Mesenchymal stem cell (in vitro differentiated cells and primary cell): ENCODE measurements at regions not wholly inside any gene's neighbourhood (a gene's known extent, or its start where the extent isn't known, plus 50 kb on each side); places are given as distances from the start of the nearest gene placed in this dataset.
A peak's percentile ranks its signal among the peaks of the same experiment; 100 is the strongest.

Source experiments
- DNase-seq: peaks from one replicate; pipeline ENCODE4 v3.0.0-alpha.2; 2013
- H2AFZ ChIP-seq: one replicate; pipeline ENCODE4 v1.6.1; 2013; ENCODE audit warnings: low read depth, mild to moderate bottlenecking, control low read depth, inconsistent platforms, low read length, moderate library complexity
- H2AK5ac ChIP-seq: 2 replicates; pipeline ENCODE4 v1.6.1; 2013; ENCODE audit warnings: low read length, moderate library complexity, mild to moderate bottlenecking, inconsistent platforms; ENCODE audit not compliant: severe bottlenecking
- H2BK120ac ChIP-seq: one replicate; pipeline ENCODE4 v1.6.1; 2013; ENCODE audit warnings: low read depth, mild to moderate bottlenecking, inconsistent platforms, low read length, moderate library complexity
- H2BK12ac ChIP-seq, 2 experiments: one replicate each; pipeline ENCODE4 v1.6.1; 2013; ENCODE audit warnings: inconsistent platforms in 2 of 2, low read length in 2 of 2, mild to moderate bottlenecking in 2 of 2, moderate library complexity in 2 of 2, control low read depth in 1 of 2
- H2BK15ac ChIP-seq: one replicate; pipeline ENCODE4 v1.6.1; 2013; ENCODE audit warnings: mild to moderate bottlenecking, low read depth, inconsistent platforms; ENCODE audit not compliant: poor library complexity, severe bottlenecking
- H2BK5ac ChIP-seq: 2 replicates; pipeline ENCODE4 v1.6.1; 2013; ENCODE audit warnings: low read depth, mild to moderate bottlenecking, low read length, control low read depth, inconsistent platforms; ENCODE audit not compliant: poor library complexity, severe bottlenecking
- H3K14ac ChIP-seq, 2 experiments: one replicate each; pipeline ENCODE4 v1.6.1; 2013; ENCODE audit warnings: inconsistent platforms in 2 of 2, low read length in 2 of 2, control low read depth in 1 of 2, mild to moderate bottlenecking in 1 of 2, moderate library complexity in 1 of 2
- H3K18ac ChIP-seq, 2 experiments: one replicate each; pipeline ENCODE4 v1.6.1; 2013; ENCODE audit warnings: inconsistent platforms in 2 of 2, low read length in 2 of 2, control low read depth in 1 of 2, low read depth in 1 of 2, mild to moderate bottlenecking in 1 of 2
- H3K23ac ChIP-seq, 2 experiments: one replicate each; pipeline ENCODE4 v1.6.1; 2013; ENCODE audit warnings: inconsistent platforms in 2 of 2, low read length in 2 of 2, mild to moderate bottlenecking in 2 of 2, moderate library complexity in 2 of 2, control low read depth in 1 of 2
- H3K27ac ChIP-seq: 2 replicates; pipeline ENCODE4 v1.5.1; 2013; ENCODE audit warnings: mild to moderate bottlenecking, moderate library complexity, low read length, control low read depth, inconsistent platforms; ENCODE audit not compliant: poor library complexity, severe bottlenecking
- H3K27me3 ChIP-seq, 2 experiments: 2 replicates each; pipeline versions ENCODE4 v1.6.1 to v1.7.0; 2013; ENCODE audit warnings: low read length in 2 of 2, mild to moderate bottlenecking in 2 of 2, moderate library complexity in 2 of 2, control low read depth in 1 of 2, inconsistent platforms in 1 of 2; ENCODE audit not compliant: control insufficient read depth in 1 of 2, insufficient read depth in 1 of 2
- H3K36me3 ChIP-seq, 2 experiments: 2 replicates each; pipeline versions ENCODE4 v1.6.1 to v1.7.0; 2013; ENCODE audit warnings: low read length in 2 of 2, control low read depth in 1 of 2, inconsistent platforms in 1 of 2, low read depth in 1 of 2, mild to moderate bottlenecking in 1 of 2; ENCODE audit not compliant: insufficient read depth in 2 of 2, control insufficient read depth in 1 of 2
- H3K4ac ChIP-seq, 2 experiments: one replicate each; pipeline ENCODE4 v1.6.1; 2013; ENCODE audit warnings: inconsistent platforms in 2 of 2, low read length in 2 of 2, mild to moderate bottlenecking in 2 of 2, moderate library complexity in 2 of 2, control low read depth in 1 of 2, low read depth in 1 of 2
- H3K4me1 ChIP-seq: 2 replicates; pipeline ENCODE4 v1.6.1; 2013; ENCODE audit warnings: low read depth, low read length, control low read depth; ENCODE audit not compliant: control insufficient read depth, insufficient read depth
- H3K4me2 ChIP-seq: 2 replicates; pipeline ENCODE4 v1.6.1; 2013; ENCODE audit warnings: low read length, mild to moderate bottlenecking, inconsistent platforms; ENCODE audit not compliant: poor library complexity, severe bottlenecking
- H3K4me3 ChIP-seq, 2 experiments: 2 replicates each; pipeline versions ENCODE4 v1.5.1 to v1.7.0; 2013; ENCODE audit warnings: low read length in 2 of 2, mild to moderate bottlenecking in 2 of 2, control low read depth in 1 of 2, low read depth in 1 of 2; ENCODE audit not compliant: insufficient read depth in 1 of 2
- H3K79me1 ChIP-seq: replicated peaks from 2 replicates; pipeline ENCODE4 v1.6.1; 2013; ENCODE audit warnings: mild to moderate bottlenecking, control low read depth, low read length, inconsistent platforms; ENCODE audit not compliant: poor library complexity, severe bottlenecking
- H3K9ac ChIP-seq: 2 replicates; pipeline ENCODE4 v1.7.0; 2013; ENCODE audit warnings: mild to moderate bottlenecking, low read length, moderate library complexity
- H3K9me3 ChIP-seq: 2 replicates; pipeline ENCODE4 v1.7.0; 2013; ENCODE audit warnings: mild to moderate bottlenecking, low read length; ENCODE audit not compliant: control insufficient read depth
- H4K8ac ChIP-seq: one replicate; pipeline ENCODE4 v1.6.1; 2013; ENCODE audit warnings: inconsistent platforms, mild to moderate bottlenecking, low read length, moderate library complexity
- H4K91ac ChIP-seq: one replicate; pipeline ENCODE4 v1.6.1; 2013; ENCODE audit warnings: mild to moderate bottlenecking, low read length, inconsistent platforms
- WGBS: methylation state at CpG from one replicate; pipeline ENCODE4 v1.1.7; 2013; ENCODE audit warnings: mixed read lengths; 5-methylcytosine and 5-hydroxymethylcytosine counted together

DNA sequence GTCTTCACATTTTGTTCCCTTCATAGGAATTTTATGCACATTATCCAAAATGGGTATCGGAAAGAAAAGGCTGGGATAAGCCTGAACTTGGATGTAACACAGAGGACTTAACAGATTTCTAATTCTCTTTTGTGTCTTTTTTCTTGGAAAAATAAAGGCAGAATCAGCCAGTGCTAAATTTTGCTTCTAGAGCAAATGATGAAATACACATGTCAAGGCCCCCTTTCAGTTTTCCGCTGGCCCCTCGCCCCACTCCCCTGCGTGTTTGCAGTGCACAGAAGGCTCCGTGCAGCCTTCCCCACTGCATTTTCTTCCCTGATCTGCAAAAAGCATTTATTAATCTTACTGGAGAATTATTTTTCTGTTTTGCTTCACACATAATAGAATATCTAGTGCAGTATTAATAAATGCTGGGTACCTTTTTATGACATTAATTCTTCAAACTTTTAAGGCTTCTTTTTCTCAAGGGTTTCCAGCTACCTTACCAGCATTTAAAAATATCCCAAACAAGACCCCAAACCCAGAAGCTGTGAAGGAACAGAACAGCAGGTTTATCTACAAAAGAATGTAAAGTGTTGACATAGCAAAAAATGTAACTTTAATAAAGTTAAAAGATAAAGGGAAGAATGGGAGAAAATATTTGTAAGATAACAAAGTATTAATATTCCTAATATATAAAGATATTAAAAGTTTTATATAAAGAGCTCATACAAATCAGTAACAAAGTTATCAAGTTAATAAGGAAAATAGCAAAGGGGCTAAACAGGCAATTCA, 81.3 kb upstream of the SPTBN1 start:
- Histone ChIP-seq H3K27ac (no peak overlapping the region), H2BK12ac (no peak overlapping the region), H2BK15ac (no peak overlapping the region), H3K79me1 (no peaks in the 10 kb centered on the region), H3K4me2 (no peak overlapping the region), H3K9ac (no peak overlapping the region), H3K23ac (no peak overlapping the region), H3K18ac (no peak overlapping the region), H2AFZ (no peak overlapping the region), H4K8ac (no peak overlapping the region), H3K27me3 (peaks cover 0 to 4% of the 10 kb centered on the region in 2 experiments), H3K4me1 (no peaks in the 10 kb centered on the region), H4K91ac (no peak overlapping the region), H3K36me3 (no peaks in the 10 kb centered on the region), H3K4me3 (no peak overlapping the region), H3K9me3 (no peaks in the 10 kb centered on the region), H2AK5ac (no peak overlapping the region), H3K14ac (no peak overlapping the region), H3K4ac (no peak overlapping the region), H2BK120ac (no peak overlapping the region), H2BK5ac (no peak overlapping the region)
- DNase-seq, result no peak
- 93% methylated on average over 4 of the region's 5 CpGs for WGBS

DNA sequence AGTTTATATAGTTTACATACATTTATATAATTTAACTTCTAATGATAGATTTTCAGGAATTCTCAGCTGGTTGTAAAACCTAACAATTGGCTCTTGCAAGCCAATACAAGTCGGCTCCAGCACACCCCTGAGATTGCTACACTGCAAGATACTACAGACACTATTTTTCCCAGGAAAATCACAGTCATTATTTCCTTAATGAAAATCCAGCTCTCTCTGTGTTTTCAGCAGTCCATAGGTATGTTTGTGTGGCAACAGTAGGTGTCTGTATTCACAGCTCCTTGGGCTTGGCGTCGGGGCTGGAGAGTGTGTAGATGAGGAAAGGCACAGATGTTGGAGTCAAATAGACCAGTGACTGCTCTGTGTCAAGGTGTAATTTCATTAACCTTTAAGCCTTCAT, 78.7 kb upstream of the SPTBN1 start:
- Histone ChIP-seq H3K14ac (no peak overlapping the region), H3K4ac (no peak overlapping the region), H3K27ac (no peak overlapping the region), H3K36me3 (no peaks in the 10 kb centered on the region), H3K79me1 (no peaks in the 10 kb centered on the region), H3K4me3 (no peak overlapping the region), H3K4me2 (no peak overlapping the region), H2BK5ac (no peak overlapping the region), H3K4me1 (no peaks in the 10 kb centered on the region), H3K27me3 (peaks cover 0 to 4% of the 10 kb centered on the region in 2 experiments), H3K18ac (no peak overlapping the region), H4K91ac (no peak overlapping the region), H2AK5ac (no peak overlapping the region), H3K9ac (no peak overlapping the region), H3K23ac (no peak overlapping the region), H3K9me3 (no peaks in the 10 kb centered on the region), H2BK12ac (no peak overlapping the region), H2BK15ac (no peak overlapping the region), H4K8ac (no peak overlapping the region), H2AFZ (no peak overlapping the region), H2BK120ac (no peak overlapping the region)
- DNase-seq, result no peak
- 67% methylated on average over 3 of the region's 3 CpGs for WGBS

DNA sequence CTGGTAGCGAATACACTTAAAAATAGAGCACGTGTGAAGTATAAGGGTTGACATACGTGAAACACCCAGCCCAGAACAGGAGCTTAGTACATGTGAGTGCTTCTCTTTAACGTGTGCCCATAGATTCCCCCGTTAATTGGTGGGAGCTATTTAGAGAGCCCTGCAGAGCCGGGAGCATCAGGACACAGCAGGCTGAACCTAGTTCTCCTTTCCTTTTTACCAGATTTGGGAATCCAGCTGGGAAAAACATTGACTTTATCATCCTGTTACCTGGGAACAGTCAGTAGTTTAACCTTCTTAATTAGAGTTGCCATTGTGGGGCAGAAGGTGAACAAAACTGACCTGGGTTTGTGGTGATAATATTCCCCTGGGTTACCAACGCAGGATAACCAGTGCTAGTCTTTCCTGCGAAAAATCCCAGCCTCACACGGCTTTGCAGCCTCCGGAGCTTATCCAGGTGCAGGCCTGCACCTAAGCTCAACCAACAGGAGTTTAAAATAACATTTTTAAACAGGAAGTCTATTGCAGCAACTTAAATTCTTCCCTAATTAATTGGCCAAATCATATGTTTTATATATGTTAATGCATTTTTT, 78.1 kb upstream of the SPTBN1 start:
- Histone ChIP-seq H2BK12ac (no peak overlapping the region), H3K9me3 (no peaks in the 10 kb centered on the region), H3K27ac (no peak overlapping the region), H3K4me1 (no peaks in the 10 kb centered on the region), H2BK15ac (no peak overlapping the region), H3K23ac (no peak overlapping the region), H2AK5ac (no peak overlapping the region), H3K4ac (no peak overlapping the region), H3K4me3 (no peak overlapping the region), H2BK120ac (no peak overlapping the region), H4K8ac (no peak overlapping the region), H3K4me2 (no peak overlapping the region), H3K18ac (peak overlapping the region in 1 of 2 experiments; percentile 8), H2AFZ (no peak overlapping the region), H3K79me1 (no peaks in the 10 kb centered on the region), H3K9ac (no peak overlapping the region), H3K36me3 (no peaks in the 10 kb centered on the region), H3K14ac (no peak overlapping the region), H2BK5ac (no peak overlapping the region), H4K91ac (no peak overlapping the region), H3K27me3 (peaks cover 0 to 4% of the 10 kb centered on the region in 2 experiments)
- WGBS, result 79% methylated on average over 9 of the region's 10 CpGs
- DNase-seq, result no peak

DNA sequence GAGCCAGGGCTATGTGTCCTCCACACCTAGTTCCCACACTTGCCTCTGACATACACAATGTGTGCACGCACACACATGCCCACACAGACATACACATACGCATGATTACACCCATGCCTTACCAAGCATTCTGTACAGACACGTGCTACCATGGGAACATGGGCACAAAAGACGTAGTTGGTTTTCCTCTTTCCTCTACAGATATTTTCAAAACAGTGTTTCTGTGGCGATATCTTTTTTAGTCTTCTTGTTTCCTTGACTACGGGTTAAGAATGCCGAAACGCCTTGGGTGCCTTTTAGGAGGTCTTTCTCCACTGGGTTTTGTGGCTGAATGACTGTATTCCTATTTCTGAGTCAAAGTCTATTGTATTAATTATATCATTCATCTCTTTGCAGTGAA, 75.5 kb upstream of the SPTBN1 start:
- Histone ChIP-seq H4K8ac (no peak overlapping the region), H3K4me3 (no peak overlapping the region), H3K14ac (peak overlapping the region in 1 of 2 experiments; percentile 50), H3K9me3 (no peaks in the 10 kb centered on the region), H3K18ac (no peak overlapping the region), H2BK5ac (no peak overlapping the region), H2AFZ (no peak overlapping the region), H3K4ac (peak overlapping the region in 1 of 2 experiments; percentile 63), H3K9ac (no peak overlapping the region), H2AK5ac (no peak overlapping the region), H3K23ac (no peak overlapping the region), H2BK120ac (no peak overlapping the region), H3K4me2 (no peak overlapping the region), H3K4me1 (no peaks in the 10 kb centered on the region), H3K27ac (no peak overlapping the region), H4K91ac (no peak overlapping the region), H2BK12ac (no peak overlapping the region), H3K27me3 (peaks cover 0 to 4% of the 10 kb centered on the region in 2 experiments), H3K79me1 (no peaks in the 10 kb centered on the region), H3K36me3 (no peaks in the 10 kb centered on the region), H2BK15ac (no peak overlapping the region)
- WGBS, result 94% methylated on average over 6 of the region's 8 CpGs
- no peak for DNase-seq
